KMS-11 (cell line): ENCODE measurements at regions not wholly inside any gene's neighbourhood (a gene's known extent, or its start where the extent isn't known, plus 50 kb on each side); places are given as distances from the start of the nearest gene placed in this dataset.

Experiments used
- H2AFZ ChIP-seq: fragments of 200-600 bp; sonication (generic); 2 replicates; pipeline ENCODE4 v1.6.1; 2016; ENCODE audit warnings: antibody characterized with exemption, mixed run types, low read depth
- H3K27ac ChIP-seq: fragments of 200-600 bp; sonication (generic); 2 replicates; pipeline ENCODE4 v1.6.1; 2016; ENCODE audit warnings: mild to moderate bottlenecking, mixed run types
- H3K27me3 ChIP-seq: fragments of 200-600 bp; sonication (generic); 2 replicates; pipeline ENCODE4 v1.6.1; 2017; ENCODE audit warnings: mild to moderate bottlenecking, low read depth, mixed run types, moderate library complexity; ENCODE audit not compliant: insufficient read depth
- H3K36me3 ChIP-seq: fragments of 200-600 bp; sonication (generic); 2 replicates; pipeline ENCODE4 v1.6.1; 2017; ENCODE audit warnings: mild to moderate bottlenecking, mixed run types; ENCODE audit not compliant: insufficient read depth
- H3K4me1 ChIP-seq: fragments of 200-600 bp; sonication (generic); 2 replicates; pipeline ENCODE4 v1.6.1; 2016; ENCODE audit warnings: mild to moderate bottlenecking, low read depth, mixed run types; ENCODE audit not compliant: poor library complexity, severe bottlenecking
- H3K4me2 ChIP-seq: fragments of 200-600 bp; sonication (generic); 2 replicates; pipeline ENCODE4 v1.7.0; 2016; ENCODE audit warnings: mild to moderate bottlenecking, mixed run types
- H3K4me3 ChIP-seq: fragments of 200-600 bp; sonication (generic); IDR thresholded peaks from 2 replicates; pipeline ENCODE4 v1.6.1; 2017; ENCODE audit warnings: low read depth, low read length, mixed read lengths; ENCODE audit not compliant: insufficient read depth
- H3K79me2 ChIP-seq: fragments of 200-600 bp; sonication (generic); 2 replicates; pipeline ENCODE4 v1.6.1; 2016; ENCODE audit warnings: low read depth, mixed run types; ENCODE audit not compliant: insufficient read depth
- H3K9ac ChIP-seq: fragments of 200-600 bp; sonication (generic); 2 replicates; pipeline ENCODE4 v1.6.1; 2016; ENCODE audit warnings: mild to moderate bottlenecking, mixed run types
- H4K20me1 ChIP-seq: fragments of 200-600 bp; sonication (generic); 2 replicates; pipeline ENCODE4 v1.6.1; 2016; ENCODE audit warnings: mild to moderate bottlenecking, mixed run types; ENCODE audit not compliant: insufficient read depth
- CTCF ChIP-seq: fragments of 200-600 bp; sonication (generic); conservative IDR thresholded peaks from 2 replicates; pipeline ENCODE4 v1.6.1; 2017; ENCODE audit warnings: low read depth, mild to moderate bottlenecking, antibody characterized with exemption, low read length, moderate library complexity, mixed read lengths

DNA sequence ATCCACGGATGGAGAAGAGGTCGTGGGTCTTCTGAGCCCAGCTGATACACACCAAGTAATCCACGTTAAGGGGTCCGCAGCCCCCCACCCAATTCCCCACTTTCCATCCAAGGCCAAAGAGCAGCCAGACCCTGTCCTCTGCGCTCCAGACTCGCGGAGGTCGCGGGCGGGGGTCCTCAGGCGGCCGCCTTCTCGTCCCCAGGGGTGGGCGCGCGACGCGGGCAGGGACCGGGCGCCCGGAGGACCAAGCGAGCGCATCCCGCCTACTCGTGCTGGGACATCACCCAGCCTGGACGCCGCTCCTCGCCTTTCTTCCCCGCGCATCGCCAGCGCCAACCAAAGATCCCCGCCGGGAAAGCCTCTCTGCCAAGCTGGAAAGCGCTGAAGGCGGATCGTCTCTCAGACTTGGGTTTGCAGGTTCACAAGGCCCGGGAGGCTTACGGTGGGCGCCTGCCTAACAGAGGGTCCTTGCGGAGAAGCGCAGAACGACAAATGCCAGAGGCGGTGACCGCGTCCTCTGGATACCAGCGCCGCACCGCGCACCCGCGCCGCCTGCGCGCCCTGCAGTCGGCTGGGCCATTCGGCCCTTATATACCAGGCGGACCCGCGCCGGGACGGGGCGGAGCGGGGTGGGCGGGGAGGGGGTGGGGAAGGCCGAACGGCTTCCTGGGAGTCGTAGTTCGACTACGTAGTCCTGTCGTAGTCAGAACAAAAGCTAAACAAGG, 471.6 kb downstream of the SOX9 start:
- Histone ChIP-seq H3K36me3 (no peaks in the 10 kb centered on the region), H3K4me1 (peaks cover 31% of the 10 kb centered on the region), H3K27me3 (peaks cover 14% of the 10 kb centered on the region), H3K9ac (peak overlapping the region; percentile 83), H3K79me2 (peaks cover 49% of the 10 kb centered on the region), H3K27ac (peak overlapping the region; percentile 97), H3K4me2 (peak overlapping the region; percentile 80), H3K4me3 (no peak overlapping the region), H4K20me1 (no peaks in the 10 kb centered on the region), H2AFZ (peak overlapping the region; percentile 65)
- no peak for TF ChIP-seq CTCF

GRCh38 chr17:72592967-72593325, 472.1 kb downstream of the SOX9 start:
- H3K4me1 ChIP-seq, result peaks cover 31% of the 10 kb centered on the region
- no peaks in the 10 kb centered on the region for H3K36me3 ChIP-seq
- H3K9ac ChIP-seq, result no peak overlapping the region
- H3K27me3 ChIP-seq, result peaks cover 14% of the 10 kb centered on the region
- peaks cover 44% of the 10 kb centered on the region for H3K79me2 ChIP-seq
- no peak overlapping the region for H3K27ac ChIP-seq
- TF ChIP-seq CTCF, result no peak
- H3K4me2 ChIP-seq, result peak overlapping the region; percentile 48; the same call in 1 of the 2 replicates
- H3K4me3 ChIP-seq, result no peak overlapping the region
- no peaks in the 10 kb centered on the region for H4K20me1 ChIP-seq
- peak overlapping the region; percentile 11; the same call in 1 of the 2 replicates for H2AFZ ChIP-seq

- peaks cover 14% of the 10 kb centered on the region for H3K27me3 ChIP-seq
- no peaks in the 10 kb centered on the region for H3K36me3 ChIP-seq
- peaks cover 42% of the 10 kb centered on the region for H3K4me1 ChIP-seq
- no peak overlapping the region for H3K4me3 ChIP-seq
- H3K79me2 ChIP-seq, result peaks cover 33% of the 10 kb centered on the region
- H3K27ac ChIP-seq, result no peak overlapping the region
- no peak for TF ChIP-seq CTCF
- no peak overlapping the region for H2AFZ ChIP-seq
- no peak overlapping the region for H3K9ac ChIP-seq
- H4K20me1 ChIP-seq, result no peaks in the 10 kb centered on the region
- H3K4me2 ChIP-seq, result no peak overlapping the region
These were observed 473.4 kb downstream of the SOX9 start for GRCh38 chr17:72594248-72594647.
